DOHH2 (cell line): ENCODE measurements at regions not wholly inside any gene's neighbourhood (a gene's known extent, or its start where the extent isn't known, plus 50 kb on each side); places are given as distances from the start of the nearest gene placed in this dataset.

ENCODE experiments used
- EZH2phosphoT487 ChIP-seq: fragments of 200-600 bp; sonication (generic); IDR thresholded peaks from 2 replicates; pipeline ENCODE4 v1.6.1; 2017; ENCODE audit warnings: borderline replicate concordance, mild to moderate bottlenecking, antibody characterized with exemption, low read length, moderate library complexity, mixed read lengths
- TF ChIP-seq, protein P1 (sequence below): fragments of 200-600 bp; sonication (generic); IDR thresholded peaks from one replicate; pipeline ENCODE4 v1.5.1; 2014; ENCODE audit warnings: antibody characterized with exemption, mild to moderate bottlenecking, low read depth, low read length; ENCODE audit not compliant: poor library complexity, severe bottlenecking

DNA sequence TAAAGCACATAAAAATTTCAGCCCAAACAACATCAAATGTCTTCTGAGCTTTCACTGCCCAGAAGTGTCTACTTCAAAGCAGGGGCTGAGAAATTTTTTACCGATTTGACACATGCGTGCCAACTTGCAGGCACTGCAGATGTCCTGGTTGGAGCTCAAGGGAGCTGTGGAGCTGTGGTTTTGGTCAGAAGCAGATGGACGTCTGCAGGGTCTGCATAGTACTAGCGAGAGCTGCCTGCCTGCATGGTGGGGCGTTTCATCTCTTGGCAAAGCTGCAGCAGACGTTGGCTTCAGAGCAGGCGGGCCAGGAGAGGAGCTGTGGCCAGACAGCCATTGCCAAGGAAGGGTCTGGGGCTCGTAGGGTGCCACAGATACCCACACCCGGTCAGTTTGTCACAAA is 296.7 kb downstream of the GLRX3 start:
- TF ChIP-seq, protein P1, sequence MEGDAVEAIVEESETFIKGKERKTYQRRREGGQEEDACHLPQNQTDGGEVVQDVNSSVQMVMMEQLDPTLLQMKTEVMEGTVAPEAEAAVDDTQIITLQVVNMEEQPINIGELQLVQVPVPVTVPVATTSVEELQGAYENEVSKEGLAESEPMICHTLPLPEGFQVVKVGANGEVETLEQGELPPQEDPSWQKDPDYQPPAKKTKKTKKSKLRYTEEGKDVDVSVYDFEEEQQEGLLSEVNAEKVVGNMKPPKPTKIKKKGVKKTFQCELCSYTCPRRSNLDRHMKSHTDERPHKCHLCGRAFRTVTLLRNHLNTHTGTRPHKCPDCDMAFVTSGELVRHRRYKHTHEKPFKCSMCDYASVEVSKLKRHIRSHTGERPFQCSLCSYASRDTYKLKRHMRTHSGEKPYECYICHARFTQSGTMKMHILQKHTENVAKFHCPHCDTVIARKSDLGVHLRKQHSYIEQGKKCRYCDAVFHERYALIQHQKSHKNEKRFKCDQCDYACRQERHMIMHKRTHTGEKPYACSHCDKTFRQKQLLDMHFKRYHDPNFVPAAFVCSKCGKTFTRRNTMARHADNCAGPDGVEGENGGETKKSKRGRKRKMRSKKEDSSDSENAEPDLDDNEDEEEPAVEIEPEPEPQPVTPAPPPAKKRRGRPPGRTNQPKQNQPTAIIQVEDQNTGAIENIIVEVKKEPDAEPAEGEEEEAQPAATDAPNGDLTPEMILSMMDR, result no peak
- no peak for TF ChIP-seq EZH2phosphoT487
